ENCODE measurements at regions not wholly inside any gene's neighbourhood (a gene's known extent, or its start where the extent isn't known, plus 50 kb on each side); places are given as distances from the start of the nearest gene placed in this dataset.
"Not testable (repeated sequence)": the region's sequence is repeated elsewhere in the genome, so short reads cannot be mapped to it uniquely, and the experiment has no call there.

- no peak for DNase-seq
These were observed 145.5 kb downstream of the CYP26B1 start for GRCh38 chr2:72001937-72002690.

- no peak for DNase-seq
These were observed 147.6 kb downstream of the CYP26B1 start for GRCh38 chr2:72000110-72000509.

- no peak for DNase-seq
These were observed 148.1 kb downstream of the CYP26B1 start for GRCh38 chr2:71999580-71999979.

GRCh38 chr2:71997843-71998242 lies 149.8 kb downstream of the CYP26B1 start:
- DNase-seq = no peak

GRCh38 chr2:71995067-71995665 lies 152.5 kb downstream of the CYP26B1 start:
- DNase-seq = no peak

GRCh38 chr2:71992036-71992435 lies 155.6 kb downstream of the CYP26B1 start:
- DNase-seq = no peak

GRCh38 chr2:71991397-71991796 lies 156.3 kb downstream of the CYP26B1 start:
- no peak for DNase-seq

- DNase-seq = no peak
These were observed 156.8 kb downstream of the CYP26B1 start for GRCh38 chr2:71990826-71991225.

- DNase-seq = no peak
These were observed 157.5 kb downstream of the CYP26B1 start for GRCh38 chr2:71990122-71990521.

- no peak for DNase-seq
These were observed 158.0 kb downstream of the CYP26B1 start for GRCh38 chr2:71989671-71990070.

- no peak for DNase-seq
These were observed 159.5 kb downstream of the CYP26B1 start for GRCh38 chr2:71988170-71988569.

- no peak for DNase-seq
These were observed 171.0 kb downstream of the CYP26B1 start for GRCh38 chr2:71976685-71977084.

- DNase-seq = no peak
These were observed 172.8 kb downstream of the CYP26B1 start for GRCh38 chr2:71974846-71975245.

- DNase-seq = no peak
These were observed 176.2 kb downstream of the CYP26B1 start for GRCh38 chr2:71971493-71971892.

GRCh38 chr2:71965530-71965929 lies 182.1 kb downstream of the CYP26B1 start:
- no peak for DNase-seq

- DNase-seq = no peak
These were observed 184.6 kb downstream of the CYP26B1 start for GRCh38 chr2:71962911-71963694.

GRCh38 chr2:71962350-71962749 lies 185.3 kb downstream of the CYP26B1 start:
- no peak for DNase-seq

- DNase-seq = no peak
These were observed 186.2 kb downstream of the CYP26B1 start for GRCh38 chr2:71961289-71962027.

- DNase-seq = no peak
These were observed 188.2 kb downstream of the CYP26B1 start for GRCh38 chr2:71959494-71959893.

- DNase-seq = not testable (repeated sequence)
These were observed 189.2 kb downstream of the CYP26B1 start for GRCh38 chr2:71958426-71958825.

GRCh38 chr2:71952572-71953188 lies 195.0 kb downstream of the CYP26B1 start:
- peak; percentile 44 for DNase-seq

GRCh38 chr2:71951718-71952404 lies 195.8 kb downstream of the CYP26B1 start:
- DNase-seq = no peak

Data from activated effector memory CD4-positive, alpha-beta T cell treated with anti-CD3 and anti-CD28 coated beads, Interleukin-2, amount 50 U/mL, for 16 hours (primary cell).